ENCODE measurements at regions not wholly inside any gene's neighbourhood (a gene's known extent, or its start where the extent isn't known, plus 50 kb on each side); places are given as distances from the start of the nearest gene placed in this dataset.
A peak's percentile ranks its signal among the peaks of the same experiment; 100 is the strongest.

- no peak overlapping the region for H2BK12ac ChIP-seq (ENCODE audit: low read depth, low read length)
- no peaks in the 10 kb centered on the region for H3K23me2 ChIP-seq (ENCODE audit: low read depth, low read length)
- DNase-seq (ENCODE audit: low read depth in 1 of 2, low spot score in 2 of 2) (peak in 1 of 2 experiments; percentile 56), FAIRE-seq (no peak)
- WGBS, 2 experiments (ENCODE audit: extremely low coverage in 1 of 2, insufficient coverage in 1 of 2, insufficient read length in 1 of 2, insufficient replicate concordance in 2 of 2, low coverage in 1 of 2, low lambda C conversion rate in 2 of 2, missing lambda C conversion rate in 1 of 2) = 78% methylated on average over 15 of the region's 15 CpGs; no CpG with 5 or more reads in 1 of the 2 experiments
- no peak overlapping the region for H2BK20ac ChIP-seq (ENCODE audit: low read length)
- H3K27ac ChIP-seq (ENCODE audit: low read depth, low read length) = no peak overlapping the region
- no peak overlapping the region for H3K9ac ChIP-seq (replicated peaks in 1 of 4; ENCODE audit: extremely low read depth in 1 of 4, low read depth in 3 of 4, low read length in 3 of 4)
- no peaks in the 10 kb centered on the region for H4K20me1 ChIP-seq (replicated peaks in 1 of 2; ENCODE audit: control insufficient read depth in 1 of 2, insufficient read depth in 2 of 2, low read length in 2 of 2)
- no peak overlapping the region for H3K14ac ChIP-seq (ENCODE audit: insufficient read length)
- H4K91ac ChIP-seq (replicated peaks; ENCODE audit: insufficient read length, low read length) = no peak overlapping the region
- no peak overlapping the region for H2BK15ac ChIP-seq (ENCODE audit: low read length)
- H2BK120ac ChIP-seq (replicated peaks; ENCODE audit: low read depth, low read length) = no peak overlapping the region
- H3K4ac ChIP-seq (replicated peaks; ENCODE audit: insufficient read length, low read depth, low read length) = no peak overlapping the region
- TF ChIP-seq SRF (IDR thresholded peaks at IDR 0.05; ENCODE audit: low read depth, low read length) (no peak), USF2 (IDR thresholded peaks at IDR 0.05; ENCODE audit: low read length) (no peak), RAD21 (IDR thresholded peaks at IDR 0.05 in 1 of 2, conservative IDR thresholded peaks at IDR 0.05 in 1 of 2; ENCODE audit: low read depth in 2 of 2, low read length in 2 of 2) (peak; percentile 31 to 41; a peak in 3 of 4 replicates), CBX5 (IDR thresholded peaks at IDR 0.05; ENCODE audit: low read depth, low read length) (no peak)
- H2AFZ ChIP-seq (ENCODE audit: low read length) = no peak overlapping the region
- H2AK5ac ChIP-seq (ENCODE audit: low read depth, low read length) = no peak overlapping the region
- no peak overlapping the region for H3K4me2 ChIP-seq (ENCODE audit: insufficient read depth in 1 of 2, low read depth in 2 of 2, low read length in 2 of 2)
- H3K36me3 ChIP-seq (ENCODE audit: control insufficient read depth in 2 of 4, insufficient read depth in 4 of 4, low read length in 3 of 4) = no peaks in the 10 kb centered on the region
- ChIA-PET CTCF (ENCODE audit: partially characterized antibody) (no interaction called here), POLR2A (ENCODE audit: partially characterized antibody) (no interaction called here)
- H3K4me3 ChIP-seq (ENCODE audit: extremely low read depth in 1 of 4, insufficient read depth in 2 of 4, low read depth in 3 of 4, low read length in 4 of 4) = no peak overlapping the region
- H3K56ac ChIP-seq (replicated peaks; ENCODE audit: insufficient read length, low read depth, low read length) = no peak overlapping the region
- H2BK5ac ChIP-seq (ENCODE audit: low read depth, low read length) = no peak overlapping the region
- no peak overlapping the region for H4K8ac ChIP-seq (ENCODE audit: extremely low read depth, insufficient read depth, low read length)
- H3K23ac ChIP-seq (ENCODE audit: insufficient read length) = no peak overlapping the region
- H3K27me3 ChIP-seq (replicated peaks in 1 of 4; ENCODE audit: control insufficient read depth in 3 of 4, extremely low read depth in 1 of 4, insufficient read depth in 3 of 4, low read length in 3 of 4) = no peaks in the 10 kb centered on the region
- no peak overlapping the region for H3K18ac ChIP-seq (ENCODE audit: extremely low read depth, low read length)
- no peak overlapping the region for H4K5ac ChIP-seq (ENCODE audit: insufficient read length, low read depth, low read length)
- H3K79me2 ChIP-seq (ENCODE audit: control insufficient read depth in 1 of 2, insufficient read depth in 2 of 2, low read length in 2 of 2) = no peaks in the 10 kb centered on the region
- H3K9me3 ChIP-seq (ENCODE audit: insufficient read depth in 2 of 2, low read depth in 1 of 2, low read length in 1 of 2) = 0 out of 4 replicates have a peak, but pooled peaks cover 0 to 3% of the 10 kb centered on the region in 2 experiments
- no peaks in the 10 kb centered on the region for H3K79me1 ChIP-seq (ENCODE audit: low read depth, low read length)
- peaks cover 0 to 4% (median 0%) of the 10 kb centered on the region in 4 experiments; a peak in 1 of 7 replicates for H3K4me1 ChIP-seq (replicated peaks in 1 of 4; ENCODE audit: control insufficient read depth in 3 of 4, insufficient read depth in 4 of 4, low read length in 3 of 4)
Measured at GRCh38 chr5:3428334-3428733, 167.3 kb upstream of the IRX1 start.
